GM21360 (cell line): ENCODE measurements at regions not wholly inside any gene's neighbourhood (a gene's known extent, or its start where the extent isn't known, plus 50 kb on each side); places are given as distances from the start of the nearest gene placed in this dataset.

Experiments used
- ATAC-seq: cut with Tn5 transposase; IDR thresholded peaks from one replicate; pipeline ENCODE4 v1.9.1; 2021; ENCODE audit warnings: mild to moderate bottlenecking, moderate library complexity; ENCODE audit not compliant: unreplicated experiment

DNA sequence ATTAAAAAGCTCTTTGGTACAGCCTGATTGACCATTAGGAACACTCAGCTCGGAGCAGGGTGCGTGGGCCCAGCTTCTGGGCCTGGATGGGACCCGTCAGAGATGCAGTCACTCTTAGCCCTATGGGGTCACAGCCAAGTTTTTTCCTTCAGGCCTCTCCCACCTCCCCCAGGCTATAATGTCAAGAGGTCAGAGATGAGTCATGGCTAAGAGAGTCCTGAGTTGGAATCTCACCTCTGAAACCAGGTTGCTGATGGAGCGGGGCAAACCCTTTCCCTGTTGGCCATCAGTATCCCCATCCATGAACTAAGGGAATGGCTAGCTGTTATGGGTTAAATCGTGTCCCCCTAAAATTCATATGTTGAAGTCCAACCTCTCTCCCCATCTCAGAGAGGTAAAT is 195.9 kb upstream of the POU3F1 start:
- ATAC-seq = no peak

DNA sequence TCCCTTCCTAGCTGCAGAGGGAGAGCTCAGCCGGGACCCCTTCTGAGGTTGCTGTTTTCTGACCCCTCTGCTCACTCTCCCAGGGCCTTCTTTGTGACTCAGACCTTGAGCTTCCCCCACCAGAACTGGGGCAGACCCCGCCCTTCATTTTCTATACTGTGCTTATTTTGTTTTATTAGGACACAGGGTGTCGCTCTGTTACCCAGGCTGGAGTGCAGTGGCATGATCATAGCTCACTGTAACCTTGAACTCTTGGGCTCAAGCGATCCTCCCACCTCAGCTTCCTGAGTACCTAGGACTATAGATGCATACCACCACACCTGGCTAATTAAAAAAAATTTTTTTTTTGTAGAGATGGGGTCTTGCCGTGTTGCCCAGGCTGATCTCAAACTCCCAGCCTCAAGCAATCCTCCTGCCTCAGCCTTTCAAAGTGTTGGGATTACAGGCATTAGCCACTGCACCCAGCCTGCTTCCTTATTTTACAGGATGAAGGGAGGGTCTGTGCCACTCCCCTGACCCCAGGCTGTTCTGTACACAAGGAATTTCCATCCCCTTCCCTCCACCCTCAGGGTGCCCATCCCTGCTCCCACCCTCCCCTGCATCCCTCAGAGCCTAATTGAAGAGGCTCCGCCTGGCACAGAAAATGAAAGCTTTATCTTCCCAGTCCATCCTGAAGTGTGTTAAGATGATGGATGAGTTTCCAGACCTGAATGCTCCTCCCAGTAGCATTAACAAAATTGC is 195.2 kb upstream of the POU3F1 start:
- no peak for ATAC-seq

GRCh38 chr1:38240618-38241017 is 194.0 kb upstream of the POU3F1 start:
- no peak for ATAC-seq

GRCh38 chr1:38239258-38239835 is 192.8 kb upstream of the POU3F1 start:
- no peak for ATAC-seq

GRCh38 chr1:38238294-38238693 is 191.7 kb upstream of the POU3F1 start:
- ATAC-seq = no peak

DNA sequence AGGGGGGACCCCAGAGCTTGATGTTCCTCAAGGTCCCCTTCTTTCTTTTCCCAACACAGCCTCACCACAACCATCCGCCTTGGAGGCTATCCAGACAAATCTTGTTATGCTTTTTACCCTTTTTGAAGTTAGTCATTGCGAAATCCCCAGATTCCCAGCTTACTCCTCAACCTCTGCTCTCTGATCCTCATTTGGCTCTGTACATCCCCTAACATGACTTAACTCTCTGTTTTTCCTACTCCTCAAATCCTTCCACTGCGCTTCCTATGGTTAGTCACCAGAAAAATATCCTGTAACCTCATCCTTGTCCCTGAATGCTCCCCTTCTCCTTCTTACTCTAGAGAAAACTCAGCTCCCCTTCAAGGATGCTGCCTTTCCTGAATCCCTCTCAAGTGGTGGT is 189.1 kb upstream of the POU3F1 start:
- no peak for ATAC-seq

DNA sequence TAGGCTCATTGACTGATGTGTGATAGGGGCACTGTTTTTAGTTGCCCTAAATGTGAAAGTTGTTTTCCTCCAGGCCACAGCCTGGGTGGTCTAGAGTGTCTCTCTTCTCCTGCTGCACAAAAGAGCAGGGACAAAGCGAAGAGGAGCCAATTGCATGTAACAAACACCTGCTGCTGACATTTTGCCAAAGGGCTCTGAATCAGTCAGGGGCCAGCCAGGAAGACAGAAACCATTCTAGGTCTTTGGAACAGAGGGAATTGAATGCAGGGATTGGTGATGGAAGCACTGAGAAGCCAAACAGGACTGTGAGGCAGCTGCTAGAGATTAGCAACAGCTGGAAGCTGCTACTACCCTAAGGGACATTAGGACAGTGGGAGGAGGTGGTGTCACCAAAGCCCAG is 185.3 kb upstream of the POU3F1 start:
- no peak for ATAC-seq

GRCh38 chr1:38228718-38229117 is 182.1 kb upstream of the POU3F1 start:
- no peak for ATAC-seq

DNA sequence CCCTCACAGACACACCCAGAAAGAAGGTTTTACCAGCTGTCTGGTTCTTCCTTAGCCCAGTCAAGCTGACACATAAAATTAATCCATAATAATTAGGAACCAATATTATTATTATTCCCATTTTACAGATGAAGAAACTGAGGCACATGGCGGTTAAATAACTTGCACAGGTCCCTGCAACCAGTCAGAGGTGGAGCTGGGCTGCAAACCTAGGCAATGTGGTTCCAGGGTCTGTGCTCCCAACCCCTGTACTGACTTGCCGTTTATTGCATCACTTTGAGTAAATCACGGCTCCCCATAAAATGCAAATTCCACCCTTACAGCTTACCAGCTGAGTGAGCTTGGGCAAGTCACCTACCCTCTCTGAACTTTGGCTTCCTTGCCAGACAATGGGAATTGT is 179.2 kb upstream of the POU3F1 start:
- ATAC-seq = no peak

GRCh38 chr1:38223391-38223790 is 176.8 kb upstream of the POU3F1 start:
- no peak for ATAC-seq

GRCh38 chr1:38222891-38223290 is 176.3 kb upstream of the POU3F1 start:
- no peak for ATAC-seq

DNA sequence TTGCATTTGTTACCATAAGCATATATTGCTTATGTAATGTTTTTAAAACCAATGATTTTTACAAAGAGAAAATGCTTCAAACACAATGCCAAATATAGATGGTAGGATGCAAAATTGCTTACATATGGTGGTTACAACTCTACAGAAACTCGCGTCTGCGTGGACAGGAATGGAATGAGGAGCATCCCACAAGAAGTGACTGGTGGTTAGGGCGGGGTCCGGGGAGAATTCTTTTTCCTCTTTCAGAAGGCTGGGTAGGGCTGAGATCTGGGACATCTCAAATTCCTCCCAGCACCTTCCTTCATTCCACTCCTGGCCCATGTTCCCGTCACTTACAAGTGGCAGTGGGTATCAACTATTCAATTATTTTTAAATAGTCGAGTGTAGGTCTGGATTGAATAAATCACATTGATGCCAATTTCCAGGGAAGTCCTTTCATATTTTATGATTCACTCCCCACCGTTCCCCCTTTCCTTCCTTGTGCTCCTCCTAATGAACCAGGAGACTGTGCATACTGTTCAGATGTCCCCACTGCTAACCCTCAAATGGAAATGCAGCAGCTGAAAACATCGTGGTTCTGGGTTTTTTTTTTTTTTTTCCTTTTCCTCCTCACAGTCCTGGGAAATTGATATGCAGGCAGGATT is 174.5 kb upstream of the POU3F1 start:
- ATAC-seq = no peak

GRCh38 chr1:38217316-38217715 is 170.7 kb upstream of the POU3F1 start:
- ATAC-seq = no peak

DNA sequence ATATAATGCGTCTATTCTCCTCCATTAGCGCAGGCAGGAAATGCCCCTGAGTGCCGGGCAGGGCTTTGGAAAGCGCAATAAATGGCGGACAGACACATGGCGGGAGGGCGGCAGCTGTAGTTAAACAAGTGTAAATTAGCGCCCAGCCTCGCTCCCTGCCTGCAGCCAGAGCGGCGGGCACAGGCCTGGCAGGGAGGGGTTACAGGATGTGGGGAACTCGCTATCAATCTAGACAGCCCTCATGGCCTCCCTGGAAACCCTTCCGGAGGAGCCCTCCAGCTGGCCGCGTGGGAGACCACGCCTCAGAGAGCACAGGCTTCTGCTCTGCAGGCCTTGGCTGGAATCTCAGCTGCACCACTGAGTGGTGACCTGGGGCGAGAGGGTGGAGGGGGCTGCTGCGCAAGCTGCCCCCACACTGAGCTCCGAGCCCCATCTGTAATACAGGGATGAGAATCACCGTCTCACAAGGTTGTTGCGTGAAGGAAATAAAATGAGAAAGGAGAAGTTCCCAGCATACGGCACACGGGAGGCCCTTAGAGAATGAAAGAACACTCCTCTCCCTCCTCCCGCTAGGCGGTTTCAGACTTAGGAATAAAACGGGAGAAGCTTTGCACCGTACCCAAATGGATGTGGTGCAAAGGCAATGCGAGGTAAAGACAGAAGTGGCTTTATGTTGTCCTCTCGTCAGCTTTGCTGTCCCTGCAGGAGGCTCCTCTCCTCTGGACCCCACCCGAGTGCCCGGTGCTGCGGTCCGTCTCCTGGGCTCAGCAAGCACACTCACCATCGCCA is 167.2 kb upstream of the POU3F1 start:
- no peak for ATAC-seq

DNA sequence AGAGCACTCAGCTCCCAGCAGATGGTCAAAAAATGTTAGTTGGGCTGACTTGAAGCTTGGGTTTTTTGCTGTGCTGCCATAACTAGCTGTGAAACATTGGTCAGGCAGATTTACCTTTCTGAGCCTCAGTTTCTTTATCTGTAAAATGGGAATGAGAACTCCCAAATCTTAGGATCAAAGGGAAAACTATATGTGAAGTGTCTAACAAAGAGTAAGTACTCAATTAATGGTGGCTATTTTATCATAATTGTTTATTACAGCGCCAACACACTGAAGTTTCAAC is 164.2 kb upstream of the POU3F1 start:
- no peak for ATAC-seq

- no peak for ATAC-seq
These were observed 163.7 kb upstream of the POU3F1 start for GRCh38 chr1:38210021-38210894.

DNA sequence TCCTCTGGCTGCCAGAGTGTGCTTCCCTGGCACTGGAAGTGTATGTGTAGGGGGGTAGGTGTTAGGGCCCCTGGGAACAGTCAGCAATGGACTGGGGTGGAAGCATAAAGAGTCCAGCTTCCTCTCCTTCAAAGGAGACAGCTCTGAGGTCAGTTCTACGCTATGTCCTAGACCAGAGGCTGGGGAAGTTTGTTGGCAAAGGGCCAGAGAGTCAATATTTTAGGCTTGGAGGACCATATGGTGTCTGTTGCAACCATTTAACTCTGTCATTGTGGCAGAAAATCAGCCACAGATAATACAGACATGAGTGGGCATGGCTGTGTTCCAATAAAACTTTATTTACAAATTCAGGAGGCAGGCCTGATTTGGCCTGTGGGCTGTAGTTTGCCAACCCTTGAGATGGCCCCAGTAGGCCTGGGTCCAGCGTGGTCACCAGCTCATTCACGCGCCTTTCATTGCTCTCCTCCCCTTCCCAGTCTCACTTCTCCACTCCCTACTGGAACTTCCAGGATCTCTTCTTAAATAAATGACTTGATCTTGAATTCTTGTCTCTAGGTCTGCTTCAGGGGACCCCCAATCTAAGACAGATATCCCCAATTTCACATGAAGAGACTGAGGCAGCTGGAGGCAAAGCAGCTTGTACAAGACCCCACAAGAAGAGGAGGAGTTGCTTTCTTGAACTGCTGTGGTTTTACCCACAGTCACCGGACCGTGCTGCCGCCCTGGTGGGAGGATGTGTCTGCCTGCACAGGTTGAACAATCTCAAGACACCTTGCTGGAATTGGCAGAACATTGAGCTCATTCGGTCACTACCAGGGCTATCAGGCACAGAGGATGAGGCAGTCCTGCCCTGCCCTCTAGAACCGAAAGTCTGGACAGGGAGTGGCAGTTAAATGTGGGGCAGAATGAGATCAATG is 162.4 kb upstream of the POU3F1 start:
- ATAC-seq = no peak

- no peak for ATAC-seq
These were observed 161.3 kb upstream of the POU3F1 start for GRCh38 chr1:38207906-38208305.

DNA sequence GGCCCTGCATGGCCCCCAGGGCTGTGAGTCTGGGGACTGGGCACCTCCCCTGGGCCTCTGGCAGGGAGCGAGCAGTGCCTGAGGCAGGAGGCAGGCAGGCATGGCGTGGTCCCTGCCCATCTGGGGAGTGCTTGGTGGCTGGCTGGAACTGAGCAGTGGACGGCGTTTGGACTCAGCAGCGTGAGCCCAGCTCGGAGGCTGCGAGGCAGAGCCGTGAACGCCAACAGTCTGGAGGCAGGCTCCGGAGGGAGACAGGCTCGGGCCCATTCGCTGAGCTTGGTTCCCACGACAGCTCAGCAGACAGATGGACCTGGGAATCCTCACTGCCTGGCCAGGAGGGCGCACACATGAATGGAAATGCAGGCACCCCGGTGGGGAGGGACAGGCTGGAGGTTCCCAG is 160.7 kb upstream of the POU3F1 start:
- no peak for ATAC-seq

- no peak for ATAC-seq
These were observed 158.1 kb upstream of the POU3F1 start for GRCh38 chr1:38204698-38205097.
